ENCODE measurements at regions not wholly inside any gene's neighbourhood (a gene's known extent, or its start where the extent isn't known, plus 50 kb on each side); places are given as distances from the start of the nearest gene placed in this dataset.
"Not testable (repeated sequence)": the region's sequence is repeated elsewhere in the genome, so short reads cannot be mapped to it uniquely, and the experiment has no call there.

GRCh38 chr17:72175787-72176515 lies 55.1 kb downstream of the SOX9 start:
- DNase-seq (ENCODE audit: low read depth in 2 of 2): no peak

- DNase-seq (ENCODE audit: low read depth in 2 of 2): no peak
Measured at GRCh38 chr17:72176516-72176851, 55.7 kb downstream of the SOX9 start.

- no peak for DNase-seq (ENCODE audit: low read depth in 2 of 2)
Measured at GRCh38 chr17:72176951-72177660, 56.3 kb downstream of the SOX9 start.

DNA sequence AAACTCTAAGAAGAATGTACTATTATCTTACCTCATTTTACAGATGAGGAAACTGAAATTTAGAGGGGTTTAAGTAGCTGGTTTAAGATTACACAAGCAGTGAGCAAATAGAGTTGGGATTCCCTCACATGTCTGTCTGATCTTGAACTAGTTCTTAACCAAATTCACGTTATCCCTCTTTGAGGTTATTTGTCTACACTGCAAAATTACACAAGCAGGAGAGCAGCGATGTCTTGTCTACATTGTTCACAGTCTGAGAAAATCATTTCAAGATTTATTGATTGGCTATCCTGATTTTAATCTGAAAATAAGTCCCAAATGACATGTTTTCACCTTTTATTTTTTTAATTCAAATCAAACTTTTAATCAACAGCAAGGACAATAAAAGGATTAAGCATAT lies 56.9 kb downstream of the SOX9 start:
- no peak for DNase-seq (ENCODE audit: low read depth in 2 of 2)

DNA sequence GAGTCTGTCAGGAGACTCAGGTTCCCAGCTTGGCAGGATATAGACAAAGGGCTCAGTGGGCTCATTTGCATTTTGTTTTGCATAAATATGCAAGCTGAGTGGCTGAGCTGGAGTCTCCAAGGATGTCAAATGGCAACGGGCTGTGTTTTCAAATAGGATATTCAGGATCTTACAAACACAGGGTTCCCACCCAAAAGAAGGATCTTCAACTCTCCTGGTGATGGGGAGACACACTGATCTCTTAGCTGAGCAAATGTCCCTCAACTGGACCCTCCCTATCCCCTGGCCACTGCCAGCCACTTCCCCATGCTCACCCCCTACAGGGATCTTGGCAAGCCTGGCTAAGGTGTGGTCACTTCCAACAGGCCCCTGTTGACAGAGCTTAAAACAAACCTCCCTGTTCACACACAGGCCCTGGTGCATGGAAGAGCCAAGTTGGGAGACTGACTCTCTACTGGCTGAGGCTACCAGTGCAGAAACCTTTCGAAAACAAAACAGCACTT lies 61.6 kb downstream of the SOX9 start:
- DNase-seq (ENCODE audit: low read depth in 2 of 2): no peak

- no peak for DNase-seq (ENCODE audit: low read depth in 2 of 2)
Measured at GRCh38 chr17:72183194-72183685, 62.4 kb downstream of the SOX9 start.

DNA sequence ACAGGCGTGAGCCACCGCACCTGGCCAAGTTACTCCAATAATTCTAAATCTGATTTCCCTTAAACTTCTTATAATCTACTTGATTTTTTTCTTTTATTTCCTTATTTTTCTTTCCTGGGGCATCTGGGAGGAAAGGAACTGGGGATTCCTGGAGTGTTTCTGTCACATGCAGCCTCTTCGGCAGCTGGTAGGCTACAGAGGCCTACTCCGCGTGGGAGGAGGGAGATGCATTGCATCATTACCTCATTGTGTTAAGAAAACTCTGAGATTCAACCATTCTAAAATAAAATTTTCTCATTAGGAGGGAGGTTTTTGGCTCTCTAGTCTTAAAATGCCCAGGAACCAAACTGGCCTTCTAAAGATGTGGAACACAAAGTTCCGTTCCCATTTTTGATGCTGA lies 64.0 kb downstream of the SOX9 start:
- DNase-seq (ENCODE audit: low read depth in 2 of 2): no peak

GRCh38 chr17:72185564-72185963 lies 64.7 kb downstream of the SOX9 start:
- no peak for DNase-seq (ENCODE audit: low read depth in 2 of 2)

- DNase-seq (ENCODE audit: low read depth in 2 of 2): no peak
Measured at GRCh38 chr17:72187556-72187955, 66.7 kb downstream of the SOX9 start.

DNA sequence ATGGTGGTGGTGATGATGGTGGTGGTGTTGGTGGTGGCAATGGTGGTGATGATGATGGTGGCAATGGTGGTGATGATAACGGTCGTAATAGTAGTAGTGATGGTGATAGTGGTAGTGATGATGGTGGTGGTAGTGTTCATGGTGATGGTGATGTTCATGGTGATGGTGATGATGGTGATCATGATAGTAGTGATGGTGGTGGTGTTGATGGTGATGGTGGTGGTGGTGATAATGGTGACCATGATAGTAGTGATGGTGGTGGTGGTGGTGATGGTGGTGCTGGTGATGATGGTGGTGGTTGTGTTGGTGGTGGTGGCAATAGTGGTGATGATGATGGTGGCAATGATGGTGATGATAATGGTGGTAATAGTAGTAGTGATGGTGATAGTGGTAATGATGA lies 68.0 kb downstream of the SOX9 start:
- DNase-seq (ENCODE audit: low read depth in 2 of 2): no peak

DNA sequence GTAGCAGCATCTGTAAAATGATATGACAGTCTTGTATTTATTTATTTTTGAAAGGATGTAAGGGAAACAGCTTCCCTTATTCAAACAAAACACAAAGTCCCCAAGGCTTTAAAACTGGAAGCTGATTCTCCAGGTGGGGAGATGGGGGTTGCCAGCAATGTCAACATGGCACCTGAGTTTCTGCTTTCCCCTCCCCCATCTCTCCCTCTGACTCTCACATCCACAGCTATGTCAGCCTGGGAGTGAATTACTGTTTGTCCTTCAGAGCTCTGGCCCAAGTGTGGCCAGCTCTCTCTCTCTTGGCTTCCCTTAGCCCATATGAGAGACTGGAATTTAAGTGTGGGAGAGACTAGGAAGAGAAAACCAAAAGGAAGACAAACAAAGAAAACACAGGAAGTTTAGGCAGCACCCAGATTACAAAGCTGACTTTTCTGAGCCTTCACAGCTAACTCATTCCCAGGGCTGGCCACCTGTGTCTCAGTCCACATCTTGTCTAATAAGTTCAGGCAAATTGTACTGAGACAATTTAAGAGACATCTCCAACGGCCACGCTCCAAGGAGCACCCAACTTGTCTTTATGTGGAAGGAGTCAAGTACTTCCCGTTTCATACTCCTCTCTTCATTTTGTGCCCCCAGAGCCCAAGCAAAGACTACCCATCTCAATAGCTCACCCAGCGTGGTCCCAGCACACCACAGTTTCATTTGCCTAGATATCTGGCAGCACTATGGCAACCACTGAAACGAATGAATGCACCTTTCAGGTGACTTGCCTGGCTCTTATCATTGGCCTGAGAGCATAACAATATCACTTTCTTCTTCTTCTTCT lies 69.2 kb downstream of the SOX9 start:
- no peak for DNase-seq (ENCODE audit: low read depth in 2 of 2)

GRCh38 chr17:72191356-72191755 lies 70.5 kb downstream of the SOX9 start:
- DNase-seq (ENCODE audit: low read depth in 2 of 2): no peak

DNA sequence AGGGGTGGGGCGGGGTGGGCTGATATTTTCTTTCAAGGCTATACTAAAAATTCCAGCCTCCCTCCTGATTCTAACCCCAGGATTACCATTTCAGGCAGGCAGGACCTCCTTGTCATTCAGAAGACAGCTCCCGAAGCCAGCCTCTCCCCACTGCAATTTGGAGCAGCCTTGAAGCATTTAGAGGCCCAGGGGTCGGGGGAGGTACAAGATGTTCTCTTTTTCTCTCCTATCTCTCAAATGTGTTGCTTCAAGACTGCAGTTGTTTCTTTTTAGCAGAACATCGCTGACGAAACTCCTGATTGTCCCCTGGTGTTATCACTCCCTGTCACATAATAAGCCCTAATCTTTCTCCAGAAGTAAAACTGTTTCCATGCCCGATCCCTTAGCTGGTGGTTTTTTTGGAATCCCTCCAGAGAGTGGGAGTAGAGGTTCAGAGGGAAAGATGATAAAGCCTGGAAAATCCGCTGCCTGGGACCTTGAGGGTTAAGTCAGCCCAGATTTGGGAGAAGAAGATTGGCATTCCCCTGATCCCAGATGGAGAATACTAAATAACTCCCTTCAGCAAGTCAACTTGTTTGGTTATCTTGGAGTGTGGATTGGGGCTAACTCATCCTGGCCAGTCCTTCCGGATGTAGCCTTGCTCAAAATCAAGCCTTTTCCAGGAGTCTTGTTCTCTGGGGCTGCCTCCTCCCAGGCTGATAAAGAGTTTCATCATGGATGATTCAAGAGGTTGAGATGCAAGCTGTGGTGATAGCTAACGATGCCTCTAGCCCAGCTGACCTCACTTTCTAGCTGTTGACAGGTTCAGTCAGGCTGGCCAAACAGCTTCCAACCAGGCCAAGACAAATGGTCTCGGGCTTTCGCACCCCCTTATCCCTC lies 71.3 kb downstream of the SOX9 start:
- DNase-seq (ENCODE audit: low read depth in 2 of 2): no peak

DNA sequence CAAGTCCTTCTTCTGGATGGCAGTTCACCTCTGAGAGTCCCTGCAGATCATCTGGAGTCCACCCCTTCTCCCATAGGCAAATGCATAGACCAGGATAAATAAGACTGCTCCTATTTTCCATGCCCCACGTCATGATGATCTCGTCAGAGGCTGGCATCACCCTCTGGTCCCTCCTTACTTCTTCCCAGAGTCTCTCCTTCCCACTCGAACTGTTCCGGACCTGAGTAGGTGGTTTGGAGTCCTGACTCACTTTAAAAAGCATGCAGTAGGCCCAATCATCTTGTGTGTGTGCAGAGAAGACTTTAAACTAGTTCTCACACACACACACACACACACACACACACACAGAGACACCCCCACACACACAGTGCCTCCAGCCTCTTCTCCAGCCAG lies 72.0 kb downstream of the SOX9 start:
- no peak for DNase-seq (ENCODE audit: low read depth in 2 of 2)

DNA sequence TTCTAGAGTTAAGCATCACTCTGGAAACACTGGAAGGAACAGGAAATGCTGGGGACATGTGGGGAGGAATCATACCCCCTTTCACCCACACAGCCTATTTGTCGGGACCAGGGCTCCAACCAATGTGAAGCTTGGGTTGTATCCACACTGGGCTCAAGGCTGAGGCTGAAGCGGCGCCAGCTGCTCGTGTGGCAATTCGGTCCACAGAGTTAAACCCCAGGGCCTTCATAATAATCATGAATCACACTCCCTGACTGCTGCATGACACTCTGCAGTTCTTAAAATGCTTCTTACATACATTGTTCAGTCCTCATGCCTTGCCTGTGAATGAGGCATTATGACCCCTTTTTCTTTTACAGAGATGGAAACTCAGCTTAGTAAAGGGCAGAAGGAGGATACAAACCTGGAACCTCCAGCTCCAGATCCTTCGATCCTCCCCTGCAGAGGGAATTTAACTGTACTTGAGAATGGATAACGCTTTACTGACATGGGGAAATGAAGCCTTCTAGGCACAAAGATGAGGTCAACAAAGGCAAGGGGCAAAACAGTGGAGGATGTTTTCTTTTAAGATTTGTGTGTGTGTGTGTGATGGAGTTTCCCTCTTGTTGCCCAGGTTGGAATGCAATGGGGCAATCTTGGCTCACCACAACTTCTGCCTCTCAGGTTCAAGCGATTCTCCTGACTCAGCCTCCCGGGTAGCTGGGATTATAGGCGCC lies 72.7 kb downstream of the SOX9 start:
- DNase-seq (ENCODE audit: low read depth in 2 of 2): no peak

GRCh38 chr17:72194107-72194440 lies 73.3 kb downstream of the SOX9 start:
- DNase-seq (ENCODE audit: low read depth in 2 of 2): not testable (repeated sequence)

GRCh38 chr17:72199256-72199655 lies 78.4 kb downstream of the SOX9 start:
- no peak for DNase-seq (ENCODE audit: low read depth in 2 of 2)

DNA sequence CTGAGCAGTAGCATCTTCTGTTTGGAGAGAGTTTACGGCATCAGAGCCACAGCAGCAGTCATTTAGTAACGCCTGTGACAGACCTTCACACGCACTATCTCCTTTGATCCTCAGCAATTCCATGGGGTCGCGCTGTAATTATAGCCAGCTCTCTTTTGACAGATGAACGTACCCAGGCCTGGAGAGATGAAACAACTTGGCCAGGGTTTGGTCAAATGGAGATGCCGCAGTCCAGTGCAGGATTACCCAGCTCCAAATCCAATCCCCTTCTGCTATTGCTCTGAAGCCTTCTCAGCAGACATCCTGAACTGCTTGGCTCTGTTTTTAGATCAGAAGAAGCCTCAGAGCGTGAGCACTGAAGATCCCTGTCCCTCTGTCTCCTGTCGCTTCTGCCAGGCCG lies 83.9 kb downstream of the SOX9 start:
- DNase-seq (ENCODE audit: low read depth in 2 of 2): no peak

GRCh38 chr17:72205357-72205756 lies 84.5 kb downstream of the SOX9 start:
- DNase-seq (ENCODE audit: low read depth in 2 of 2): no peak

DNA sequence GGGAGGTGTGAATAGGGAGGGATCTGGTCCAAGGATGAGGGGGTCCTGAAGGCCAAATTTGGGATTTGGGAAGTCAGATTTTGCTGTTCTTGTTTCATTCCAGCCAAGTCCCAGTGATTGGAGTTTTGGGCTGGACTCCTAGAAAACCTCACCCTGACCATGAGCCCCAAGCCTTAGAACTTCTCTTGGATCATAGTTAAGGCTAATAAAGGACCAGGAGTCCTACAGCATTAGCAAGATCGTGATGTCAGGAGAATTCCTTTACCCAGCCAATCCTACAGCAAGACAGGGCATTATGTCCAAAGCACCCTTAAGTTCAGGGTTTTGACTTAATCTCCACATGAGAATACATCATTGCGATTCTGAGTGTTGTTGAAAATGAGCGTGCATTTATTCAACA lies 85.0 kb downstream of the SOX9 start:
- no peak for DNase-seq (ENCODE audit: low read depth in 2 of 2)

- no peak for DNase-seq (ENCODE audit: low read depth in 2 of 2)
Measured at GRCh38 chr17:72206376-72206775, 85.6 kb downstream of the SOX9 start.
